ENCODE measurements at regions not wholly inside any gene's neighbourhood (a gene's known extent, or its start where the extent isn't known, plus 50 kb on each side); places are given as distances from the start of the nearest gene placed in this dataset.

DNA sequence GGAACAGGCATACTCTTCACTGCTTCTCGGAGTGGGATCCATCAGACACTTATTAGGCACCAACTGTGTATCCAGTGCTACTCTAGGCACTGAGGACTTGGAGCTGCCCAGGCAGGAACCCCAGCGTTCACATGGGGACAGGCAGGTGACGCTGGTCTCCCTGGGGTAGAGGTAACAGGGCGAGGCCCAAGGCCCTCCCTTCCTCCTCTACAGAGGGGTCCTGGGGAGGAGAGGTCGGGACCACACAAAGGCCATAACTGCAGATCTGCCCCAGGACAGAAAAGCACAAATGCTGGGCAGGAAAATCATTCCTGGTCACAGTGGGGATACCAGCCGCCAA is 262.2 kb downstream of the BRD1 start:
- no peak for ATAC-seq (ENCODE audit: low read depth)
- Histone ChIP-seq H3K4me2 (ENCODE audit: low read depth, low read length) (no peak overlapping the region), H2BK120ac (ENCODE audit: low read depth, low read length) (no peak overlapping the region), H3K36me3 (ENCODE audit: control insufficient read depth, insufficient read depth, low read length) (no peaks in the 10 kb centered on the region), H2AFZ (replicated peaks; ENCODE audit: low read length, poor library complexity) (no peak overlapping the region), H4K5ac (ENCODE audit: low read depth, low read length) (no peak overlapping the region), H3K4ac (ENCODE audit: low read depth, low read length) (no peak overlapping the region), H3K4me3 (ENCODE audit: insufficient read depth, low read depth, low read length) (no peak overlapping the region), H2AK5ac (ENCODE audit: low read depth, low read length) (no peak overlapping the region), H4K20me1 (ENCODE audit: insufficient read depth, low read length) (no peaks in the 10 kb centered on the region), H3K9me1 (ENCODE audit: insufficient read depth, low read length) (no peaks in the 10 kb centered on the region), H3K9ac (ENCODE audit: low read depth, low read length) (no peak overlapping the region), H3K4me1 (ENCODE audit: control insufficient read depth, insufficient read depth, low read length) (no peaks in the 10 kb centered on the region), H3K56ac (ENCODE audit: extremely low read depth, insufficient read depth, low read length) (no peak overlapping the region), H2BK20ac (ENCODE audit: low read depth, low read length) (no peak overlapping the region), H2BK5ac (ENCODE audit: low read depth, low read length, poor library complexity, severe bottlenecking) (no peak overlapping the region), H3K27ac (ENCODE audit: insufficient read depth, low read length) (no peak overlapping the region), H3K18ac (ENCODE audit: low read depth, low read length) (no peak overlapping the region), H4K91ac (ENCODE audit: insufficient read depth, low read depth, low read length) (no peak overlapping the region), H2BK15ac (ENCODE audit: low read depth, low read length) (no peak overlapping the region), H3K14ac (replicated peaks; ENCODE audit: low read depth, low read length) (no peak overlapping the region), H4K8ac (ENCODE audit: low read depth in 2 of 2, low read length in 2 of 2) (no peak overlapping the region), H3K23ac (ENCODE audit: low read depth, low read length) (no peak overlapping the region), H2AK9ac (replicated peaks; ENCODE audit: low read depth, low read length, poor library complexity) (no peak overlapping the region), H3K79me1 (ENCODE audit: low read depth in 1 of 2, low read length in 2 of 2) (no peaks in the 10 kb centered on the region), H3K27me3 (ENCODE audit: control insufficient read depth, insufficient read depth, low read length) (no peaks in the 10 kb centered on the region), H3K9me3 (ENCODE audit: control insufficient read depth, insufficient read depth, low read length) (peaks cover 53% of the 10 kb centered on the region)
- dilution Hi-C loops (cut with HindIII; ENCODE audit: low sequenced_read_pairs, unreplicated experiment) (no loop called here), in situ Hi-C loops (cut with MboI; ENCODE audit: low sequenced_read_pairs) (no loop called here), intact Hi-C loops (cut with micrococcal nuclease) (no loop called here)
- TF ChIP-seq POLR2A (IDR thresholded peaks at IDR 0.05; ENCODE audit: low read depth, low read length): no peak
- TF ChIP-seq FOS (IDR thresholded peaks at IDR 0.05; ENCODE audit: low read depth, low read length): no peak
- no peak for TF ChIP-seq BHLHE40 (IDR thresholded peaks at IDR 0.05; ENCODE audit: low read depth, low read length)
- TF ChIP-seq, protein P1, sequence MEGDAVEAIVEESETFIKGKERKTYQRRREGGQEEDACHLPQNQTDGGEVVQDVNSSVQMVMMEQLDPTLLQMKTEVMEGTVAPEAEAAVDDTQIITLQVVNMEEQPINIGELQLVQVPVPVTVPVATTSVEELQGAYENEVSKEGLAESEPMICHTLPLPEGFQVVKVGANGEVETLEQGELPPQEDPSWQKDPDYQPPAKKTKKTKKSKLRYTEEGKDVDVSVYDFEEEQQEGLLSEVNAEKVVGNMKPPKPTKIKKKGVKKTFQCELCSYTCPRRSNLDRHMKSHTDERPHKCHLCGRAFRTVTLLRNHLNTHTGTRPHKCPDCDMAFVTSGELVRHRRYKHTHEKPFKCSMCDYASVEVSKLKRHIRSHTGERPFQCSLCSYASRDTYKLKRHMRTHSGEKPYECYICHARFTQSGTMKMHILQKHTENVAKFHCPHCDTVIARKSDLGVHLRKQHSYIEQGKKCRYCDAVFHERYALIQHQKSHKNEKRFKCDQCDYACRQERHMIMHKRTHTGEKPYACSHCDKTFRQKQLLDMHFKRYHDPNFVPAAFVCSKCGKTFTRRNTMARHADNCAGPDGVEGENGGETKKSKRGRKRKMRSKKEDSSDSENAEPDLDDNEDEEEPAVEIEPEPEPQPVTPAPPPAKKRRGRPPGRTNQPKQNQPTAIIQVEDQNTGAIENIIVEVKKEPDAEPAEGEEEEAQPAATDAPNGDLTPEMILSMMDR (conservative IDR thresholded peaks at IDR 0.05; ENCODE audit: low read depth, low read length): no peak
- no peak for TF ChIP-seq RAD21 (IDR thresholded peaks at IDR 0.05; ENCODE audit: low read length)
- no peak for TF ChIP-seq MXI1 (IDR thresholded peaks at IDR 0.05; ENCODE audit: borderline replicate concordance, low read depth, low read length)
- TF ChIP-seq CEBPB (IDR thresholded peaks at IDR 0.05; ENCODE audit: low read depth, low read length): no peak
- TF ChIP-seq, protein P2, sequence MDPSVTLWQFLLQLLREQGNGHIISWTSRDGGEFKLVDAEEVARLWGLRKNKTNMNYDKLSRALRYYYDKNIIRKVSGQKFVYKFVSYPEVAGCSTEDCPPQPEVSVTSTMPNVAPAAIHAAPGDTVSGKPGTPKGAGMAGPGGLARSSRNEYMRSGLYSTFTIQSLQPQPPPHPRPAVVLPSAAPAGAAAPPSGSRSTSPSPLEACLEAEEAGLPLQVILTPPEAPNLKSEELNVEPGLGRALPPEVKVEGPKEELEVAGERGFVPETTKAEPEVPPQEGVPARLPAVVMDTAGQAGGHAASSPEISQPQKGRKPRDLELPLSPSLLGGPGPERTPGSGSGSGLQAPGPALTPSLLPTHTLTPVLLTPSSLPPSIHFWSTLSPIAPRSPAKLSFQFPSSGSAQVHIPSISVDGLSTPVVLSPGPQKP (IDR thresholded peaks at IDR 0.05; ENCODE audit: borderline replicate concordance, low read depth, low read length): no peak
- TF ChIP-seq MAFK (IDR thresholded peaks at IDR 0.05; ENCODE audit: low read depth, low read length): no peak
- TF ChIP-seq, protein P3, sequence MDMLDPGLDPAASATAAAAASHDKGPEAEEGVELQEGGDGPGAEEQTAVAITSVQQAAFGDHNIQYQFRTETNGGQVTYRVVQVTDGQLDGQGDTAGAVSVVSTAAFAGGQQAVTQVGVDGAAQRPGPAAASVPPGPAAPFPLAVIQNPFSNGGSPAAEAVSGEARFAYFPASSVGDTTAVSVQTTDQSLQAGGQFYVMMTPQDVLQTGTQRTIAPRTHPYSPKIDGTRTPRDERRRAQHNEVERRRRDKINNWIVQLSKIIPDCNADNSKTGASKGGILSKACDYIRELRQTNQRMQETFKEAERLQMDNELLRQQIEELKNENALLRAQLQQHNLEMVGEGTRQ (IDR thresholded peaks at IDR 0.05; ENCODE audit: low read depth, low read length): no peak
- no peak for TF ChIP-seq NFE2L2 (IDR thresholded peaks at IDR 0.05; ENCODE audit: low read depth, low read length)
- CTCF ChIA-PET: no interaction called here
- POLR2A ChIA-PET (ENCODE audit: unreplicated experiment): no interaction called here
- no peak for DNase-seq
- 50% methylated on average over 1 of the region's 6 CpGs; no CpG with 5 or more reads in 1 of the 2 experiments for WGBS, 2 experiments (ENCODE audit: extremely low coverage in 2 of 2, insufficient read length in 1 of 2)
- no TSS peak for BruUV-seq (replicated peaks)

Data from IMR-90 (cell line).